Tibial nerve (tissue), 4 donors: ENCODE measurements at regions not wholly inside any gene's neighbourhood (a gene's known extent, or its start where the extent isn't known, plus 50 kb on each side); places are given as distances from the start of the nearest gene placed in this dataset.

Source experiments
- DNase-seq, 2 donors: peaks; one replicate each; pipeline ENCODE4 v3.0.0-alpha.2; 2019; ENCODE audit warnings: low spot score in 2 of 2
- H3K27ac ChIP-seq, 4 donors: fragments of 200-600 bp; sonication (generic) in 3 of 4; one replicate each; pipeline ENCODE4 v1.5.1; 2017 to 2019; ENCODE audit warnings: mild to moderate bottlenecking in 1 of 4
- H3K27me3 ChIP-seq, 2 donors: fragments of 200-600 bp; sonication (generic) in 1 of 2; one replicate each; pipeline versions ENCODE4 v1.5.1 to v1.6.0; 2017 to 2019
- H3K36me3 ChIP-seq, 3 donors: fragments of 200-600 bp; sonication (generic); one replicate each; pipeline ENCODE4 v1.5.1; 2018 to 2019
- H3K4me1 ChIP-seq, 4 donors: fragments of 200-600 bp; sonication (generic) in 3 of 4; one replicate each; pipeline ENCODE4 v1.5.1; 2017 to 2019
- H3K4me3 ChIP-seq, 4 donors: fragments of 200-600 bp; sonication (generic) in 3 of 4; one replicate each; pipeline ENCODE4 v1.5.1; 2017 to 2019; ENCODE audit warnings: mild to moderate bottlenecking in 1 of 4, moderate library complexity in 1 of 4
- H3K9me3 ChIP-seq, 4 donors: fragments of 200-600 bp; sonication (generic) in 3 of 4; one replicate each; pipeline ENCODE4 v1.5.1; 2017 to 2019
- CTCF ChIP-seq, 5 experiments: fragments of 200-600 bp in 3 of 5; fragments of 450-650 bp in 2 of 5; sonication (generic) in 3 of 5; IDR thresholded peaks; one replicate each; pipeline ENCODE4 v1.5.1; 2016 to 2019; ENCODE audit warnings: antibody characterized with exemption in 5 of 5, mild to moderate bottlenecking in 3 of 5, moderate library complexity in 2 of 5
- EP300 ChIP-seq, 2 donors: sonication (generic); formaldehyde crosslinking; IDR thresholded peaks; one replicate each; pipeline ENCODE4 v1.6.1; 2017; ENCODE audit warnings: antibody characterized with exemption in 2 of 2, mild to moderate bottlenecking in 1 of 2
- POLR2A ChIP-seq, 2 donors: fragments of 450-650 bp; IDR thresholded peaks; one replicate each; pipeline ENCODE4 v1.6.1; 2017; ENCODE audit warnings: antibody characterized with exemption in 2 of 2, mild to moderate bottlenecking in 2 of 2, moderate library complexity in 2 of 2
- WGBS, 2 donors: methylation state at CpG; one replicate each; pipeline ENCODE4 v1.1.5; 2018; 5-methylcytosine and 5-hydroxymethylcytosine counted together

- Histone ChIP-seq H3K27ac (no peak overlapping the region), H3K27me3 (no peaks in the 10 kb centered on the region), H3K9me3 (no peaks in the 10 kb centered on the region), H3K4me3 (no peak overlapping the region), H3K4me1 (no peaks in the 10 kb centered on the region), H3K36me3 (no peaks in the 10 kb centered on the region)
- WGBS, 2 donors: 64 to 71% methylated on average over 3 of the region's 3 CpGs
- TF ChIP-seq CTCF (IDR thresholded peaks at IDR 0.05): no peak
- no peak for TF ChIP-seq POLR2A (IDR thresholded peaks at IDR 0.05)
- no peak for TF ChIP-seq EP300 (IDR thresholded peaks at IDR 0.05)
- DNase-seq: no peak
Observed at GRCh38 chr1:209104646-209105045, 478.9 kb upstream of the CAMK1G start.

GRCh38 chr1:209105701-209106100 is 477.8 kb upstream of the CAMK1G start:
- no peak for DNase-seq
- no peak overlapping the region for H3K27ac ChIP-seq
- no peaks in the 10 kb centered on the region for H3K9me3 ChIP-seq
- H3K4me3 ChIP-seq: no peak overlapping the region
- no peaks in the 10 kb centered on the region for H3K4me1 ChIP-seq
- TF ChIP-seq POLR2A (IDR thresholded peaks at IDR 0.05): no peak
- no peak for TF ChIP-seq EP300 (IDR thresholded peaks at IDR 0.05)
- TF ChIP-seq CTCF (IDR thresholded peaks at IDR 0.05): no peak
- no peaks in the 10 kb centered on the region for H3K36me3 ChIP-seq
- no peaks in the 10 kb centered on the region for H3K27me3 ChIP-seq
- 44 to 59% methylated on average over 3 of the region's 3 CpGs for WGBS, 2 donors

- no peak overlapping the region for H3K27ac ChIP-seq
- H3K9me3 ChIP-seq: no peaks in the 10 kb centered on the region
- H3K36me3 ChIP-seq: no peaks in the 10 kb centered on the region
- no peak for DNase-seq
- no peaks in the 10 kb centered on the region for H3K4me1 ChIP-seq
- TF ChIP-seq EP300 (IDR thresholded peaks at IDR 0.05) (no peak), POLR2A (IDR thresholded peaks at IDR 0.05) (no peak), CTCF (IDR thresholded peaks at IDR 0.05) (no peak)
- H3K4me3 ChIP-seq: no peak overlapping the region
- no peaks in the 10 kb centered on the region for H3K27me3 ChIP-seq
- 40 to 48% methylated on average over 8 of the region's 8 CpGs for WGBS, 2 donors
Observed at GRCh38 chr1:209106237-209106741, 477.2 kb upstream of the CAMK1G start.

- Histone ChIP-seq H3K27ac (no peak overlapping the region), H3K36me3 (no peaks in the 10 kb centered on the region), H3K9me3 (no peaks in the 10 kb centered on the region), H3K27me3 (no peaks in the 10 kb centered on the region), H3K4me3 (no peak overlapping the region), H3K4me1 (no peaks in the 10 kb centered on the region)
- WGBS, 2 donors: 88 to 91% methylated on average over 4 of the region's 4 CpGs
- TF ChIP-seq EP300 (IDR thresholded peaks at IDR 0.05): no peak
- no peak for TF ChIP-seq POLR2A (IDR thresholded peaks at IDR 0.05)
- no peak for TF ChIP-seq CTCF (IDR thresholded peaks at IDR 0.05)
- DNase-seq: no peak
Observed at GRCh38 chr1:209106861-209107260, 476.7 kb upstream of the CAMK1G start.

- WGBS, 2 donors: 57 to 69% methylated on average over 10 of the region's 10 CpGs
- DNase-seq: no peak
- no peaks in the 10 kb centered on the region for H3K9me3 ChIP-seq
- no peaks in the 10 kb centered on the region for H3K4me1 ChIP-seq
- no peak overlapping the region for H3K4me3 ChIP-seq
- TF ChIP-seq POLR2A (IDR thresholded peaks at IDR 0.05) (no peak), EP300 (IDR thresholded peaks at IDR 0.05) (no peak), CTCF (IDR thresholded peaks at IDR 0.05) (no peak)
- H3K27me3 ChIP-seq: no peaks in the 10 kb centered on the region
- no peak overlapping the region for H3K27ac ChIP-seq
- no peaks in the 10 kb centered on the region for H3K36me3 ChIP-seq
Observed at GRCh38 chr1:209107535-209107934, 476.0 kb upstream of the CAMK1G start.
